ENCODE measurements at regions not wholly inside any gene's neighbourhood (a gene's known extent, or its start where the extent isn't known, plus 50 kb on each side); places are given as distances from the start of the nearest gene placed in this dataset.

- Histone ChIP-seq H3K27me3 (no peaks in the 10 kb centered on the region), H3K4me1 (no peaks in the 10 kb centered on the region), H3K4me3 (no peak overlapping the region), H3K9me3 (no peaks in the 10 kb centered on the region), H3K36me3 (no peaks in the 10 kb centered on the region), H3K27ac (no peak overlapping the region)
- TF ChIP-seq CTCF (IDR thresholded peaks at IDR 0.05): no peak
- ATAC-seq (no peak), DNase-seq (no peak)
- intact Hi-C loops (cut with DNase I): no loop called here
Measured at GRCh38 chr4:11312389-11312788, 116.3 kb downstream of the HS3ST1 start.

GRCh38 chr4:11301075-11301660 lies 127.5 kb downstream of the HS3ST1 start:
- H3K27me3 ChIP-seq: no peaks in the 10 kb centered on the region
- no peak for TF ChIP-seq CTCF (IDR thresholded peaks at IDR 0.05)
- no peak overlapping the region for H3K4me3 ChIP-seq
- H3K27ac ChIP-seq: no peak overlapping the region
- H3K36me3 ChIP-seq: no peaks in the 10 kb centered on the region
- ATAC-seq (no peak), DNase-seq (no peak)
- H3K9me3 ChIP-seq: no peaks in the 10 kb centered on the region
- intact Hi-C loops (cut with DNase I): no loop called here
- no peaks in the 10 kb centered on the region for H3K4me1 ChIP-seq

GRCh38 chr4:11299836-11300235 lies 128.9 kb downstream of the HS3ST1 start:
- intact Hi-C loops (cut with DNase I): no loop called here

GRCh38 chr4:11299016-11299415 lies 129.7 kb downstream of the HS3ST1 start:
- Histone ChIP-seq H3K9me3 (no peaks in the 10 kb centered on the region), H3K27ac (no peak overlapping the region), H3K4me3 (no peak overlapping the region), H3K4me1 (no peaks in the 10 kb centered on the region), H3K36me3 (no peaks in the 10 kb centered on the region), H3K27me3 (no peaks in the 10 kb centered on the region)
- no peak for ATAC-seq
- no peak for DNase-seq
- TF ChIP-seq CTCF (IDR thresholded peaks at IDR 0.05): no peak
- intact Hi-C loops (cut with DNase I): no loop called here

More at GRCh38 chr4:11299836-11300235, 128.9 kb downstream of the HS3ST1 start:
- no peak for TF ChIP-seq CTCF (IDR thresholded peaks at IDR 0.05)
- no peak for ATAC-seq
- Histone ChIP-seq H3K4me3 (no peak overlapping the region), H3K27ac (no peak overlapping the region), H3K27me3 (no peaks in the 10 kb centered on the region), H3K9me3 (no peaks in the 10 kb centered on the region), H3K4me1 (no peaks in the 10 kb centered on the region), H3K36me3 (no peaks in the 10 kb centered on the region)
- no peak for DNase-seq

DNA sequence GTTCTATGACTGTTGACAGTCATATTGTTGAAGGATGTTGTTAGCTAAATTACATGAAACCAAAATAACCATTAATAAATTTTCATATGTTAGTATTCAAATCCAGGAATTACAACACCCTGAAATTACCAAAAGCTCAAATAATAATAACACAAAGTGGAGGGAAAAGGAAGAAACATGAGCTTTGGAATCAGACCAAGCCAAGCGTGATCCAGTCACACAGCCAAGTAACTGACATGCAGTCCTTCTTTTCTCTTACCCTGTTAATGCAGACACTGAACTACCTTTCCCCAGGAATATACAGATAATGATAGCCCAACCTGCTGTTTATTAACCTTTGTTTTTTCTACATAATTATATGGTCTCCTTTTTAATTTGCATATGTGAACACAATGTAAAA lies 130.2 kb downstream of the HS3ST1 start:
- H3K36me3 ChIP-seq: no peaks in the 10 kb centered on the region
- no peak overlapping the region for H3K4me3 ChIP-seq
- intact Hi-C loops (cut with DNase I): no loop called here
- H3K9me3 ChIP-seq: no peaks in the 10 kb centered on the region
- no peak for ATAC-seq
- H3K27me3 ChIP-seq: no peaks in the 10 kb centered on the region
- H3K4me1 ChIP-seq: no peaks in the 10 kb centered on the region
- TF ChIP-seq CTCF (IDR thresholded peaks at IDR 0.05): no peak
- DNase-seq: no peak
- no peak overlapping the region for H3K27ac ChIP-seq

DNA sequence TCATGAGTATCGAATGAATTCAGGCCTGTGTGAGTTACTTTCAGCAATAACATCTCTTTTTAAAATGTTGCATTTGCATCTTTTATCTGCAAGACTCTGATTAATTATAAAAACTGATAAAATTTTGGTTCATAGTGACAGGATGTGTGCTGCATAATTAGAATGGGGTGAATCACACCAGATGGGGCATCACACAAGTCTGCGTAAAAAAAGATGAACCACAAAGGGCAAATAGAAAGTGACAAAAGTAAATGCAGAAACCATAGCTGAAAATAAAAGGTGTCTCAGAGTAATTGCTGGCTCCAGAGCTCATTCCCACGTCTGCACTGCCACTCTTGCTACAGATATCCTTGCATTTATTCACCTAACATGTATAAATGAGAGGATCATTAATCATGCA lies 131.1 kb downstream of the HS3ST1 start:
- TF ChIP-seq CTCF (IDR thresholded peaks at IDR 0.05): no peak
- Histone ChIP-seq H3K36me3 (no peaks in the 10 kb centered on the region), H3K4me1 (no peaks in the 10 kb centered on the region), H3K4me3 (no peak overlapping the region), H3K27ac (no peak overlapping the region), H3K27me3 (no peaks in the 10 kb centered on the region), H3K9me3 (no peaks in the 10 kb centered on the region)
- no peak for DNase-seq
- ATAC-seq: no peak
- intact Hi-C loops (cut with DNase I): no loop called here
